DOHH2 (cell line): ENCODE measurements at regions not wholly inside any gene's neighbourhood (a gene's known extent, or its start where the extent isn't known, plus 50 kb on each side); places are given as distances from the start of the nearest gene placed in this dataset.

ENCODE experiments used
- H3F3A ChIP-seq: fragments of 200-600 bp; sonication (generic), shearing (Covaris generic); 2 replicates; pipeline ENCODE4 v1.6.0; 2016; ENCODE audit warnings: antibody characterized with exemption, mild to moderate bottlenecking; ENCODE audit not compliant: control insufficient read depth, insufficient read depth
- H3K27ac ChIP-seq: fragments of 200-600 bp; sonication (generic); 2 replicates; pipeline ENCODE4 v1.5.1; 2014; ENCODE audit warnings: low read depth, mild to moderate bottlenecking, low read length, moderate library complexity
- H3K27me3 ChIP-seq: fragments of 200-600 bp; sonication (generic); 2 replicates; pipeline ENCODE4 v1.6.1; 2014; ENCODE audit warnings: mild to moderate bottlenecking, low read length, mixed read lengths; ENCODE audit not compliant: control insufficient read depth
- H3K36me3 ChIP-seq: fragments of 200-600 bp; sonication (generic); 2 replicates; pipeline ENCODE4 v1.6.1; 2014; ENCODE audit warnings: mild to moderate bottlenecking, low read length, moderate library complexity, mixed read lengths; ENCODE audit not compliant: control insufficient read depth
- H3K4me1 ChIP-seq: fragments of 200-600 bp; sonication (generic); 2 replicates; pipeline ENCODE4 v1.6.1; 2014; ENCODE audit warnings: mild to moderate bottlenecking, low read length, mixed read lengths; ENCODE audit not compliant: control insufficient read depth
- H3K4me2 ChIP-seq: fragments of 200-600 bp; sonication (generic); 2 replicates; pipeline ENCODE4 v1.6.0; 2014; ENCODE audit warnings: mild to moderate bottlenecking, low read length, moderate library complexity
- H3K4me3 ChIP-seq: fragments of 200-600 bp; sonication (generic); 2 replicates; pipeline ENCODE4 v1.5.1; 2014; ENCODE audit warnings: mild to moderate bottlenecking, low read length, mixed read lengths
- H3K79me2 ChIP-seq: fragments of 200-600 bp; sonication (generic); 2 replicates; pipeline ENCODE4 v1.6.1; 2014; ENCODE audit warnings: mild to moderate bottlenecking, low read length, mixed read lengths; ENCODE audit not compliant: control insufficient read depth
- H3K9me2 ChIP-seq: fragments of 200-600 bp; sonication (generic); replicated peaks from 2 replicates; pipeline ENCODE4 v1.6.1; 2014; ENCODE audit warnings: mild to moderate bottlenecking, low read length, mixed read lengths; ENCODE audit not compliant: control insufficient read depth
- H3K9me3 ChIP-seq: fragments of 200-600 bp; sonication (generic); 2 replicates; pipeline ENCODE4 v1.6.1; 2014; ENCODE audit warnings: antibody characterized with exemption, low read length, mixed read lengths; ENCODE audit not compliant: control insufficient read depth, insufficient read depth
- H4K20me1 ChIP-seq: fragments of 200-600 bp; sonication (generic); 2 replicates; pipeline ENCODE4 v1.6.0; 2014; ENCODE audit warnings: low read depth, mild to moderate bottlenecking, antibody characterized with exemption, low read length, moderate library complexity; ENCODE audit not compliant: control insufficient read depth, insufficient read depth
- CTCF ChIP-seq: fragments of 200-600 bp; sonication (generic); IDR thresholded peaks from one replicate; pipeline ENCODE4 v1.5.1; 2014; ENCODE audit warnings: antibody characterized with exemption, mild to moderate bottlenecking, low read depth, low read length; ENCODE audit not compliant: poor library complexity, severe bottlenecking
- EZH2phosphoT487 ChIP-seq: fragments of 200-600 bp; sonication (generic); IDR thresholded peaks from 2 replicates; pipeline ENCODE4 v1.6.1; 2017; ENCODE audit warnings: borderline replicate concordance, mild to moderate bottlenecking, antibody characterized with exemption, low read length, moderate library complexity, mixed read lengths

- no peaks in the 10 kb centered on the region for H3K9me3 ChIP-seq
- no peak overlapping the region for H3K27ac ChIP-seq
- H3K9me2 ChIP-seq: no peaks in the 10 kb centered on the region
- no peak overlapping the region for H3K4me3 ChIP-seq
- H3K4me2 ChIP-seq: no peak overlapping the region
- H3K27me3 ChIP-seq: no peaks in the 10 kb centered on the region; the same call in 1 of the 2 replicates
- H3K4me1 ChIP-seq: no peaks in the 10 kb centered on the region
- H3K36me3 ChIP-seq: no peaks in the 10 kb centered on the region
- no peak for TF ChIP-seq CTCF
- TF ChIP-seq EZH2phosphoT487: no peak
- no peaks in the 10 kb centered on the region for H3F3A ChIP-seq
- H3K79me2 ChIP-seq: no peaks in the 10 kb centered on the region
- H4K20me1 ChIP-seq: no peaks in the 10 kb centered on the region
Observed at GRCh38 chr6:165717732-165718465, 54.9 kb upstream of the PDE10A start.

GRCh38 chr6:165716886-165717285 lies 53.8 kb upstream of the PDE10A start:
- Histone ChIP-seq H3K9me2 (no peaks in the 10 kb centered on the region), H3F3A (no peaks in the 10 kb centered on the region), H3K9me3 (no peaks in the 10 kb centered on the region), H3K4me2 (no peak overlapping the region), H3K79me2 (no peaks in the 10 kb centered on the region), H3K27ac (no peak overlapping the region), H3K4me3 (no peak overlapping the region), H3K36me3 (no peaks in the 10 kb centered on the region), H3K27me3 (no peaks in the 10 kb centered on the region; the same call in 1 of the 2 replicates), H3K4me1 (no peaks in the 10 kb centered on the region), H4K20me1 (no peaks in the 10 kb centered on the region)
- TF ChIP-seq CTCF: no peak
- TF ChIP-seq EZH2phosphoT487: no peak

- H3K79me2 ChIP-seq: no peaks in the 10 kb centered on the region
- no peaks in the 10 kb centered on the region for H3K9me3 ChIP-seq
- H3K36me3 ChIP-seq: no peaks in the 10 kb centered on the region
- no peak overlapping the region for H3K4me3 ChIP-seq
- no peaks in the 10 kb centered on the region for H3K9me2 ChIP-seq
- no peaks in the 10 kb centered on the region for H3K4me1 ChIP-seq
- no peaks in the 10 kb centered on the region for H4K20me1 ChIP-seq
- no peak overlapping the region for H3K27ac ChIP-seq
- TF ChIP-seq EZH2phosphoT487: no peak
- no peaks in the 10 kb centered on the region for H3F3A ChIP-seq
- no peak overlapping the region for H3K4me2 ChIP-seq
- H3K27me3 ChIP-seq: no peaks in the 10 kb centered on the region; the same call in 1 of the 2 replicates
Observed at GRCh38 chr6:165715428-165715827, 52.4 kb upstream of the PDE10A start.

- no peaks in the 10 kb centered on the region for H4K20me1 ChIP-seq
- H3K27me3 ChIP-seq: no peaks in the 10 kb centered on the region; the same call in 1 of the 2 replicates
- no peaks in the 10 kb centered on the region for H3K36me3 ChIP-seq
- no peaks in the 10 kb centered on the region for H3K4me1 ChIP-seq
- no peak overlapping the region for H3K4me3 ChIP-seq
- H3K9me3 ChIP-seq: no peaks in the 10 kb centered on the region
- TF ChIP-seq EZH2phosphoT487: no peak
- TF ChIP-seq CTCF: no peak
- no peaks in the 10 kb centered on the region for H3K79me2 ChIP-seq
- no peak overlapping the region for H3K4me2 ChIP-seq
- H3K27ac ChIP-seq: no peak overlapping the region
- no peaks in the 10 kb centered on the region for H3F3A ChIP-seq
- H3K9me2 ChIP-seq: no peaks in the 10 kb centered on the region
Observed at GRCh38 chr6:165714907-165715306, 51.9 kb upstream of the PDE10A start.
